ENCODE measurements at regions not wholly inside any gene's neighbourhood (a gene's known extent, or its start where the extent isn't known, plus 50 kb on each side); places are given as distances from the start of the nearest gene placed in this dataset.

- TF ChIP-seq POLR2AphosphoS5 (IDR thresholded peaks at IDR 0.05; ENCODE audit: borderline replicate concordance, low read depth, low read length), result no peak
- TF ChIP-seq EZH2 (IDR thresholded peaks at IDR 0.05), result no peak
Measured at GRCh38 chr3:36164400-36164799, 215.9 kb upstream of the STAC start.
